Liver (tissue), 8 donors: ENCODE measurements at regions not wholly inside any gene's neighbourhood (a gene's known extent, or its start where the extent isn't known, plus 50 kb on each side); places are given as distances from the start of the nearest gene placed in this dataset.

Source experiments
- DNase-seq: peaks from one replicate; pipeline ENCODE4 v3.0.0-alpha.2; 2017; ENCODE audit warnings: low spot score
- H3K27ac ChIP-seq, 2 donors: one replicate each; pipeline ENCODE4 v1.7.0; 2013; ENCODE audit warnings: inconsistent platforms in 2 of 2, low read length in 2 of 2, control low read depth in 1 of 2, low read depth in 1 of 2, mild to moderate bottlenecking in 1 of 2
- H3K27me3 ChIP-seq, 4 donors: one replicate each; pipeline versions ENCODE4 v1.6.1 to v1.7.0; 2013; ENCODE audit warnings: low read length in 3 of 4, inconsistent platforms in 1 of 4, mild to moderate bottlenecking in 1 of 4, moderate library complexity in 1 of 4; ENCODE audit not compliant: control insufficient read depth in 4 of 4, insufficient read depth in 4 of 4
- H3K36me3 ChIP-seq, 4 donors: one replicate each; pipeline versions ENCODE4 v1.6.1 to v1.7.0; 2013; ENCODE audit warnings: low read length in 3 of 4, mild to moderate bottlenecking in 3 of 4, low read depth in 1 of 4, moderate library complexity in 1 of 4; ENCODE audit not compliant: control insufficient read depth in 4 of 4, insufficient read depth in 3 of 4
- H3K4me1 ChIP-seq, 4 donors: one replicate each; pipeline versions ENCODE4 v1.6.1 to v1.7.0; 2013; ENCODE audit warnings: low read length in 3 of 4, mild to moderate bottlenecking in 3 of 4, moderate library complexity in 1 of 4; ENCODE audit not compliant: control insufficient read depth in 4 of 4, insufficient read depth in 4 of 4
- H3K4me3 ChIP-seq, 3 donors: one replicate each; pipeline versions ENCODE4 v1.6.1 to v1.7.0; 2013; ENCODE audit warnings: low read length in 3 of 3, control low read depth in 1 of 3, low read depth in 1 of 3, mild to moderate bottlenecking in 1 of 3
- H3K9ac ChIP-seq, 2 donors: one replicate each; pipeline ENCODE4 v1.7.0; 2013; ENCODE audit warnings: low read length in 2 of 2, mild to moderate bottlenecking in 2 of 2, moderate library complexity in 2 of 2, control low read depth in 1 of 2, low read depth in 1 of 2
- H3K9me3 ChIP-seq, 4 donors: one replicate each; pipeline versions ENCODE4 v1.6.1 to v1.7.0; 2013; ENCODE audit warnings: low read length in 3 of 4; ENCODE audit not compliant: control insufficient read depth in 4 of 4
- EGR1 ChIP-seq, 2 donors: IDR thresholded peaks; 2 replicates each; pipeline ENCODE4 v1.6.1; 2016 to 2018; ENCODE audit warnings: antibody characterized with exemption in 2 of 2, low read depth in 2 of 2
- FOXA1 ChIP-seq: IDR thresholded peaks from 2 replicates; pipeline ENCODE4 v1.6.1; 2016; ENCODE audit warnings: antibody characterized with exemption
- GABPA ChIP-seq, 2 donors: IDR thresholded peaks in 1 of 2; conservative IDR thresholded peaks in 1 of 2; 2 replicates each; pipeline ENCODE4 v1.6.1; 2016; ENCODE audit warnings: antibody characterized with exemption in 2 of 2, mild to moderate bottlenecking in 1 of 2, moderate library complexity in 1 of 2
- HNF4A ChIP-seq, 2 donors: conservative IDR thresholded peaks; 2 replicates each; pipeline ENCODE4 v1.6.1; 2016; ENCODE audit warnings: antibody characterized with exemption in 2 of 2, mild to moderate bottlenecking in 2 of 2
- HNF4G ChIP-seq: IDR thresholded peaks from 2 replicates; pipeline ENCODE4 v1.6.1; 2016; ENCODE audit warnings: antibody characterized with exemption
- JUND ChIP-seq, 2 donors: IDR thresholded peaks; 2 replicates each; pipeline ENCODE4 v1.6.1; 2016; ENCODE audit warnings: antibody characterized with exemption in 2 of 2
- RAD21 ChIP-seq, 2 donors: IDR thresholded peaks; 2 replicates each; pipeline ENCODE4 v1.6.1; 2016; ENCODE audit warnings: antibody characterized with exemption in 2 of 2, mild to moderate bottlenecking in 2 of 2
- REST ChIP-seq: IDR thresholded peaks from 2 replicates; pipeline ENCODE4 v1.6.1; 2016; ENCODE audit warnings: antibody characterized with exemption, mild to moderate bottlenecking
- RXRA ChIP-seq, 2 donors: IDR thresholded peaks; 2 replicates each; pipeline ENCODE4 v1.6.1; 2017 to 2018; ENCODE audit warnings: antibody characterized with exemption in 2 of 2, mild to moderate bottlenecking in 1 of 2
- SP1 ChIP-seq: IDR thresholded peaks from 2 replicates; pipeline ENCODE4 v1.6.1; 2018; ENCODE audit warnings: antibody characterized with exemption, mild to moderate bottlenecking
- TAF1 ChIP-seq: conservative IDR thresholded peaks from 2 replicates; pipeline ENCODE4 v1.6.1; 2016; ENCODE audit warnings: antibody characterized with exemption, mild to moderate bottlenecking
- YY1 ChIP-seq: IDR thresholded peaks from 2 replicates; pipeline ENCODE4 v1.6.1; 2016; ENCODE audit warnings: antibody characterized with exemption, mild to moderate bottlenecking
- WGBS: extraction: QIAGEN DNeasy Blood & Tissue Kit; methylation state at CpG from one replicate; pipeline ENCODE4 v1.1.7; 2013; 5-methylcytosine and 5-hydroxymethylcytosine counted together
- TF ChIP-seq, protein P1 (sequence below): IDR thresholded peaks from 2 replicates; pipeline ENCODE4 v1.6.1; 2016; ENCODE audit warnings: antibody characterized with exemption
- TF ChIP-seq, protein P2 (sequence below): fragments of 150-350 bp; IDR thresholded peaks from 2 replicates; pipeline ENCODE4 v1.5.1; 2017; ENCODE audit warnings: improper control_type of control experiment, low read depth, low read length; ENCODE audit not compliant: missing input control
- TF ChIP-seq, protein P3 (sequence below): IDR thresholded peaks from 2 replicates; pipeline ENCODE4 v1.6.1; 2016; ENCODE audit warnings: antibody characterized with exemption
- TF ChIP-seq, protein P4 (sequence below): IDR thresholded peaks from 2 replicates; pipeline ENCODE4 v1.6.1; 2016; ENCODE audit warnings: antibody characterized with exemption
- donor health status: healthy.
- donor health status: healthy.
- donor health status: healthy.
- donor health status: healthy.
- donor health status: healthy.

- no peak overlapping the region for H3K27ac ChIP-seq
- no peak for DNase-seq
- no peak overlapping the region for H3K4me3 ChIP-seq
- H3K4me1 ChIP-seq = no peaks in the 10 kb centered on the region
- no peak for TF ChIP-seq FOXA1
- TF ChIP-seq, protein P1, sequence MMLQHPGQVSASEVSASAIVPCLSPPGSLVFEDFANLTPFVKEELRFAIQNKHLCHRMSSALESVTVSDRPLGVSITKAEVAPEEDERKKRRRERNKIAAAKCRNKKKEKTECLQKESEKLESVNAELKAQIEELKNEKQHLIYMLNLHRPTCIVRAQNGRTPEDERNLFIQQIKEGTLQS = no peak
- TF ChIP-seq GABPA (IDR thresholded peaks at IDR 0.05 in 1 of 2, conservative IDR thresholded peaks at IDR 0.05 in 1 of 2) = no peak
- TF ChIP-seq RAD21 (IDR thresholded peaks at IDR 0.05) = no peak
- no peak for TF ChIP-seq HNF4A (conservative IDR thresholded peaks at IDR 0.05)
- no peak for TF ChIP-seq SP1
- no peak for TF ChIP-seq TAF1
- TF ChIP-seq, protein P2, sequence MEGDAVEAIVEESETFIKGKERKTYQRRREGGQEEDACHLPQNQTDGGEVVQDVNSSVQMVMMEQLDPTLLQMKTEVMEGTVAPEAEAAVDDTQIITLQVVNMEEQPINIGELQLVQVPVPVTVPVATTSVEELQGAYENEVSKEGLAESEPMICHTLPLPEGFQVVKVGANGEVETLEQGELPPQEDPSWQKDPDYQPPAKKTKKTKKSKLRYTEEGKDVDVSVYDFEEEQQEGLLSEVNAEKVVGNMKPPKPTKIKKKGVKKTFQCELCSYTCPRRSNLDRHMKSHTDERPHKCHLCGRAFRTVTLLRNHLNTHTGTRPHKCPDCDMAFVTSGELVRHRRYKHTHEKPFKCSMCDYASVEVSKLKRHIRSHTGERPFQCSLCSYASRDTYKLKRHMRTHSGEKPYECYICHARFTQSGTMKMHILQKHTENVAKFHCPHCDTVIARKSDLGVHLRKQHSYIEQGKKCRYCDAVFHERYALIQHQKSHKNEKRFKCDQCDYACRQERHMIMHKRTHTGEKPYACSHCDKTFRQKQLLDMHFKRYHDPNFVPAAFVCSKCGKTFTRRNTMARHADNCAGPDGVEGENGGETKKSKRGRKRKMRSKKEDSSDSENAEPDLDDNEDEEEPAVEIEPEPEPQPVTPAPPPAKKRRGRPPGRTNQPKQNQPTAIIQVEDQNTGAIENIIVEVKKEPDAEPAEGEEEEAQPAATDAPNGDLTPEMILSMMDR = no peak
- TF ChIP-seq HNF4G = no peak
- TF ChIP-seq YY1 = no peak
- TF ChIP-seq, protein P3, sequence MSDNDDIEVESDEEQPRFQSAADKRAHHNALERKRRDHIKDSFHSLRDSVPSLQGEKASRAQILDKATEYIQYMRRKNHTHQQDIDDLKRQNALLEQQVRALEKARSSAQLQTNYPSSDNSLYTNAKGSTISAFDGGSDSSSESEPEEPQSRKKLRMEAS = no peak
- TF ChIP-seq, protein P4, sequence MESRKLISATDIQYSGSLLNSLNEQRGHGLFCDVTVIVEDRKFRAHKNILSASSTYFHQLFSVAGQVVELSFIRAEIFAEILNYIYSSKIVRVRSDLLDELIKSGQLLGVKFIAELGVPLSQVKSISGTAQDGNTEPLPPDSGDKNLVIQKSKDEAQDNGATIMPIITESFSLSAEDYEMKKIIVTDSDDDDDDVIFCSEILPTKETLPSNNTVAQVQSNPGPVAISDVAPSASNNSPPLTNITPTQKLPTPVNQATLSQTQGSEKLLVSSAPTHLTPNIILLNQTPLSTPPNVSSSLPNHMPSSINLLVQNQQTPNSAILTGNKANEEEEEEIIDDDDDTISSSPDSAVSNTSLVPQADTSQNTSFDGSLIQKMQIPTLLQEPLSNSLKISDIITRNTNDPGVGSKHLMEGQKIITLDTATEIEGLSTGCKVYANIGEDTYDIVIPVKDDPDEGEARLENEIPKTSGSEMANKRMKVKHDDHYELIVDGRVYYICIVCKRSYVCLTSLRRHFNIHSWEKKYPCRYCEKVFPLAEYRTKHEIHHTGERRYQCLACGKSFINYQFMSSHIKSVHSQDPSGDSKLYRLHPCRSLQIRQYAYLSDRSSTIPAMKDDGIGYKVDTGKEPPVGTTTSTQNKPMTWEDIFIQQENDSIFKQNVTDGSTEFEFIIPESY = no peak
- no peak for TF ChIP-seq EGR1 (IDR thresholded peaks at IDR 0.05; ENCODE audit: low read depth in 2 of 2)
- no peaks in the 10 kb centered on the region for H3K36me3 ChIP-seq
- H3K9ac ChIP-seq = no peak overlapping the region
- H3K9me3 ChIP-seq = no peaks in the 10 kb centered on the region
- 81% methylated on average over 3 of the region's 3 CpGs for WGBS
- no peaks in the 10 kb centered on the region for H3K27me3 ChIP-seq
Observed at GRCh38 chr21:15379776-15380175, 315.0 kb upstream of the NRIP1 start.

GRCh38 chr21:15383588-15383987 lies 318.8 kb upstream of the NRIP1 start:
- no peaks in the 10 kb centered on the region for H3K27me3 ChIP-seq
- H3K9ac ChIP-seq = no peak overlapping the region
- DNase-seq = no peak
- H3K4me3 ChIP-seq = no peak overlapping the region
- no peak overlapping the region for H3K27ac ChIP-seq
- TF ChIP-seq JUND (IDR thresholded peaks at IDR 0.05) = no peak
- TF ChIP-seq SP1 = no peak
- TF ChIP-seq HNF4G = no peak
- TF ChIP-seq GABPA (IDR thresholded peaks at IDR 0.05 in 1 of 2, conservative IDR thresholded peaks at IDR 0.05 in 1 of 2) = no peak
- TF ChIP-seq, protein P4 = no peak
- TF ChIP-seq REST = no peak
- no peak for TF ChIP-seq HNF4A (conservative IDR thresholded peaks at IDR 0.05)
- TF ChIP-seq TAF1 = no peak
- TF ChIP-seq, protein P1 = no peak
- no peak for TF ChIP-seq FOXA1
- TF ChIP-seq, protein P3 = no peak
- no peak for TF ChIP-seq RXRA (IDR thresholded peaks at IDR 0.05)
- TF ChIP-seq RAD21 (IDR thresholded peaks at IDR 0.05) = no peak
- TF ChIP-seq EGR1 (IDR thresholded peaks at IDR 0.05; ENCODE audit: low read depth in 2 of 2) = no peak
- no peaks in the 10 kb centered on the region for H3K4me1 ChIP-seq
- no peaks in the 10 kb centered on the region for H3K36me3 ChIP-seq
- no peaks in the 10 kb centered on the region for H3K9me3 ChIP-seq
- 85% methylated on average over 4 of the region's 4 CpGs for WGBS
